SK-N-SH (cell line): ENCODE measurements at regions not wholly inside any gene's neighbourhood (a gene's known extent, or its start where the extent isn't known, plus 50 kb on each side); places are given as distances from the start of the nearest gene placed in this dataset.

Source experiments
- CTCF ChIA-PET: fragments of 300-600, 350-600 bp; formaldehyde crosslinking; extraction: SDS; loops from one replicate; lab custom pipeline; 2021; lab: Yijun Ruan, JAX
- POLR2A ChIA-PET: fragments of 350-600 bp; sonication (Branson Sonifier 250); formaldehyde crosslinking; extraction: SDS; loops from one replicate; lab custom pipeline; 2020; ENCODE audit warnings: antibody characterized with exemption, inconsistent platforms; lab: Yijun Ruan, JAX
- DNase-seq: peaks from one replicate; pipeline ENCODE4 v3.0.0; 2012
- H2AFZ ChIP-seq: fragments of 200-600 bp; sonication (generic); 2 replicates; pipeline ENCODE4 v1.8.1; 2016; ENCODE audit warnings: antibody characterized with exemption, mild to moderate bottlenecking, low read depth
- H3F3A ChIP-seq: fragments of 200-600 bp; sonication (generic); replicated peaks from 2 replicates; pipeline ENCODE3; 2016; ENCODE audit warnings: antibody characterized with exemption, mild to moderate bottlenecking; ENCODE audit not compliant: insufficient read depth
- H3K27ac ChIP-seq, 2 experiments: fragments of 200-500 bp in 1 of 2; fragments of 200-600 bp in 1 of 2; sonication (Bioruptor generic) in 1 of 2; sonication (generic), shearing (Covaris generic) in 1 of 2; 2 replicates each; pipeline versions ENCODE4 v1.5.1 to v1.6.1; 2014 to 2016; ENCODE audit warnings: low read depth in 2 of 2, inconsistent platforms in 1 of 2, low read length in 1 of 2, mild to moderate bottlenecking in 1 of 2, mixed read lengths in 1 of 2
- H3K27me3 ChIP-seq: fragments of 200-600 bp; sonication (generic), shearing (Covaris generic); 2 replicates; pipeline ENCODE4 v1.6.1; 2016; ENCODE audit warnings: mixed run types; ENCODE audit not compliant: insufficient read depth
- H3K36me3 ChIP-seq, 2 experiments: fragments of 200-500 bp in 1 of 2; fragments of 200-600 bp in 1 of 2; sonication (Bioruptor generic) in 1 of 2; sonication (generic) in 1 of 2; replicated peaks in 1 of 2; 2 replicates each; pipeline versions ENCODE3 to v1.5.1; 2014 to 2016; ENCODE audit warnings: low read length in 1 of 2, mild to moderate bottlenecking in 1 of 2; ENCODE audit not compliant: insufficient read depth in 2 of 2, control insufficient read depth in 1 of 2
- H3K4me1 ChIP-seq, 2 experiments: fragments of 200-500 bp in 1 of 2; fragments of 200-600 bp in 1 of 2; sonication (Bioruptor generic) in 1 of 2; sonication (generic), shearing (Covaris generic) in 1 of 2; 2 replicates each; pipeline versions ENCODE4 v1.5.1 to v1.6.1; 2014 to 2016; ENCODE audit warnings: low read depth in 1 of 2, low read length in 1 of 2, mixed run types in 1 of 2; ENCODE audit not compliant: insufficient read depth in 2 of 2, control insufficient read depth in 1 of 2
- H3K4me2 ChIP-seq: fragments of 200-600 bp; sonication (generic), shearing (Covaris generic); 2 replicates; pipeline ENCODE4 v1.6.1; 2017; ENCODE audit warnings: mixed run types
- H3K4me3 ChIP-seq, 2 experiments: fragments of 200-500 bp in 1 of 2; fragments of 200-600 bp in 1 of 2; sonication (Bioruptor generic) in 1 of 2; sonication (generic), shearing (Covaris generic) in 1 of 2; 2 replicates each; pipeline versions ENCODE4 v1.5.1 to v1.8.1; 2014 to 2016; ENCODE audit warnings: low read depth in 2 of 2, inconsistent platforms in 1 of 2, low read length in 1 of 2, mild to moderate bottlenecking in 1 of 2, mixed read lengths in 1 of 2, moderate library complexity in 1 of 2
- H3K79me2 ChIP-seq: fragments of 200-600 bp; sonication (generic); 2 replicates; pipeline ENCODE4 v1.8.1; 2017; ENCODE audit warnings: mild to moderate bottlenecking; ENCODE audit not compliant: insufficient read depth
- H3K9ac ChIP-seq: fragments of 200-600 bp; sonication (generic); 2 replicates; pipeline ENCODE4 v1.6.1; 2017; ENCODE audit warnings: mixed run types
- H3K9me2 ChIP-seq: fragments of 200-600 bp; sonication (generic); 2 replicates; pipeline ENCODE4 v1.6.1; 2017; ENCODE audit warnings: mixed run types
- H3K9me3 ChIP-seq: fragments of 200-600 bp; sonication (generic); 2 replicates; pipeline ENCODE4 v1.6.1; 2017; ENCODE audit warnings: mixed run types, mild to moderate bottlenecking, moderate library complexity
- H4K20me1 ChIP-seq: fragments of 200-600 bp; sonication (generic); 2 replicates; pipeline ENCODE4 v1.6.1; 2017; ENCODE audit warnings: mild to moderate bottlenecking, mixed run types; ENCODE audit not compliant: insufficient read depth
- EZH2phosphoT487 ChIP-seq: fragments of 200-600 bp; sonication (generic); IDR thresholded peaks from 2 replicates; pipeline ENCODE4 v1.6.1; 2017; ENCODE audit warnings: low read depth, mixed run types, mild to moderate bottlenecking, antibody characterized with exemption, moderate library complexity, borderline replicate concordance
- FOSL2 ChIP-seq: IDR thresholded peaks from 2 replicates; pipeline ENCODE4 v1.4.0; 2012; ENCODE audit warnings: low read depth, mild to moderate bottlenecking, moderate library complexity, borderline replicate concordance
- FOXJ3 ChIP-seq: sonication (generic); formaldehyde crosslinking; IDR thresholded peaks from 2 replicates; pipeline ENCODE4 v1.5.1; 2020; ENCODE audit warnings: mild to moderate bottlenecking, missing genetic modification reagents
- FOXM1 ChIP-seq: IDR thresholded peaks from 2 replicates; pipeline ENCODE4 v1.4.0; 2012; ENCODE audit warnings: low read depth, mild to moderate bottlenecking
- JUND ChIP-seq: IDR thresholded peaks from 2 replicates; pipeline ENCODE4 v1.4.0; 2012
- MEF2A ChIP-seq: IDR thresholded peaks from 2 replicates; pipeline ENCODE4 v1.4.0; 2012; ENCODE audit warnings: low read depth, borderline replicate concordance
- MXI1 ChIP-seq: IDR thresholded peaks from 2 replicates; pipeline ENCODE4 v1.6.1; 2012; ENCODE audit warnings: mild to moderate bottlenecking, low read depth, low read length, improper control_type of control experiment
- NRF1 ChIP-seq: IDR thresholded peaks from 2 replicates; pipeline ENCODE4 v1.6.1; 2012; ENCODE audit warnings: low read depth, mild to moderate bottlenecking, low read length
- PBX3 ChIP-seq: IDR thresholded peaks from 2 replicates; pipeline ENCODE4; 2012
- TAF1 ChIP-seq: IDR thresholded peaks from 2 replicates; pipeline ENCODE4 v1.6.1; 2012; ENCODE audit warnings: low read depth, mild to moderate bottlenecking, low read length, moderate library complexity, borderline replicate concordance
- TCF12 ChIP-seq: IDR thresholded peaks from 2 replicates; pipeline ENCODE4 v1.4.0; 2012
- WGBS: methylation state at CpG from one replicate; pipeline ENCODE4 v1.1.6; 2017; ENCODE audit warnings: low lambda C conversion rate; 5-methylcytosine and 5-hydroxymethylcytosine counted together
- TF ChIP-seq, protein P1 (sequence below): IDR thresholded peaks from 2 replicates; pipeline ENCODE4 v1.4.0; 2012; ENCODE audit warnings: low read depth, borderline replicate concordance
- TF ChIP-seq, protein P2 (sequence below): IDR thresholded peaks from 2 replicates; pipeline ENCODE4 v1.4.0; 2012; ENCODE audit warnings: low read depth

- POLR2A ChIA-PET, result no interaction called here
- no peak for TF ChIP-seq JUND
- TF ChIP-seq EZH2phosphoT487, result no peak
- Histone ChIP-seq H3K9me3 (no peaks in the 10 kb centered on the region), H3K36me3 (no peaks in the 10 kb centered on the region), H3K9ac (no peak overlapping the region), H3F3A (no peaks in the 10 kb centered on the region), H3K27me3 (no peaks in the 10 kb centered on the region), H4K20me1 (no peaks in the 10 kb centered on the region), H3K27ac (no peak overlapping the region), H3K4me2 (no peak overlapping the region), H3K79me2 (no peaks in the 10 kb centered on the region), H3K4me1 (peaks cover 0 to 15% of the 10 kb centered on the region in 2 experiments; a peak in 2 of 4 replicates), H3K9me2 (no peaks in the 10 kb centered on the region), H2AFZ (no peak overlapping the region), H3K4me3 (no peak overlapping the region)
- CTCF ChIA-PET, result no interaction called here
- WGBS, result 89% methylated on average over 2 of the region's 2 CpGs
- no peak for DNase-seq
Observed at GRCh38 chr12:42923156-42923555, 333.6 kb upstream of the PRICKLE1 start.

- no peaks in the 10 kb centered on the region for H4K20me1 ChIP-seq
- peaks cover 0 to 17% of the 10 kb centered on the region in 2 experiments; a peak in 2 of 4 replicates for H3K4me1 ChIP-seq
- ChIA-PET POLR2A (no interaction called here), CTCF (no interaction called here)
- DNase-seq, result no peak
- 15% methylated on average over 3 of the region's 3 CpGs for WGBS
- H3K9me3 ChIP-seq, result no peaks in the 10 kb centered on the region
- H3K9me2 ChIP-seq, result no peaks in the 10 kb centered on the region
- H2AFZ ChIP-seq, result no peak overlapping the region
- H3K4me3 ChIP-seq, result no peak overlapping the region
- no peaks in the 10 kb centered on the region for H3K27me3 ChIP-seq
- no peaks in the 10 kb centered on the region for H3K79me2 ChIP-seq
- H3K9ac ChIP-seq, result no peak overlapping the region
- no peak overlapping the region; a peak in 2 of 4 replicates for H3K27ac ChIP-seq
- no peaks in the 10 kb centered on the region for H3K36me3 ChIP-seq
- no peaks in the 10 kb centered on the region for H3F3A ChIP-seq
- no peak overlapping the region for H3K4me2 ChIP-seq
- TF ChIP-seq PBX3 (no peak), MEF2A (no peak), EZH2phosphoT487 (no peak), FOXJ3 (no peak), FOXM1 (no peak), TCF12 (no peak), NRF1 (no peak), TAF1 (no peak), JUND (no peak), MXI1 (no peak), FOSL2 (no peak)
- TF ChIP-seq, protein P1, sequence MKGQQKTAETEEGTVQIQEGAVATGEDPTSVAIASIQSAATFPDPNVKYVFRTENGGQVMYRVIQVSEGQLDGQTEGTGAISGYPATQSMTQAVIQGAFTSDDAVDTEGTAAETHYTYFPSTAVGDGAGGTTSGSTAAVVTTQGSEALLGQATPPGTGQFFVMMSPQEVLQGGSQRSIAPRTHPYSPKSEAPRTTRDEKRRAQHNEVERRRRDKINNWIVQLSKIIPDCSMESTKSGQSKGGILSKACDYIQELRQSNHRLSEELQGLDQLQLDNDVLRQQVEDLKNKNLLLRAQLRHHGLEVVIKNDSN, result no peak
- TF ChIP-seq, protein P2, sequence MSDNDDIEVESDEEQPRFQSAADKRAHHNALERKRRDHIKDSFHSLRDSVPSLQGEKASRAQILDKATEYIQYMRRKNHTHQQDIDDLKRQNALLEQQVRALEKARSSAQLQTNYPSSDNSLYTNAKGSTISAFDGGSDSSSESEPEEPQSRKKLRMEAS, result no peak
Observed at GRCh38 chr12:42922505-42922850, 332.9 kb upstream of the PRICKLE1 start.
